HepG2 (cell line): ENCODE measurements at regions not wholly inside any gene's neighbourhood (a gene's known extent, or its start where the extent isn't known, plus 50 kb on each side); places are given as distances from the start of the nearest gene placed in this dataset.

Experiments
- ATAC-seq: fragments of 200-7000 bp; cut with Tn5 transposase; 3 replicates; pipeline ENCODE4 v1.9.1; 2020; ENCODE audit warnings: mild to moderate bottlenecking, moderate library complexity
- BruUV-seq: library from RNA; stranded (reverse); fragments of 400-500 nt; replicated peaks from 2 replicates; lab custom pipeline; 2021; lab: Mats Ljungman, UMichigan
- CTCF ChIA-PET: fragments of 300-600 bp; formaldehyde crosslinking; extraction: SDS; loops from one replicate; lab custom pipeline; 2021; ENCODE audit warnings: low total read pairs, inconsistent platforms, low intra/inter-chr PET ratio; lab: Yijun Ruan, JAX
- POLR2A ChIA-PET: fragments of 350-600 bp; sonication (Branson Sonifier 250); formaldehyde crosslinking; loops from one replicate; lab custom pipeline; 2020; ENCODE audit warnings: antibody characterized with exemption, inconsistent platforms; lab: Yijun Ruan, JAX
- DNase-seq: peaks from one replicate; pipeline ENCODE4 v3.0.0-alpha.2; 2015; ENCODE audit warnings: low spot score
- FAIRE-seq: peaks from 3 replicates; lab custom pipeline; 2011; peaks lifted over from hg19 to GRCh38; lab: Jason Lieb, UNC
- H2AFZ ChIP-seq: one replicate; pipeline ENCODE4 v1.6.1; 2011; ENCODE audit warnings: low read length, inconsistent platforms
- H3K27ac ChIP-seq: fragments of 300-600 bp; 3 replicates; pipeline ENCODE4 v1.8.0; 2011; ENCODE audit warnings: mixed run types, mild to moderate bottlenecking, mixed read lengths, low read length, inconsistent platforms; ENCODE audit not compliant: insufficient read depth; ENCODE audit errors: extremely low read length
- H3K27me3 ChIP-seq, 2 experiments: fragments of 200-600 bp in 1 of 2; 2 replicates in 1 of 2; 3 replicates in 1 of 2; pipeline versions ENCODE4 v1.6.0 to v1.8.0; 2011; ENCODE audit warnings: low read length in 2 of 2, mild to moderate bottlenecking in 2 of 2, moderate library complexity in 2 of 2, inconsistent platforms in 1 of 2; ENCODE audit not compliant: insufficient read depth in 2 of 2, control insufficient read depth in 1 of 2
- H3K36me3 ChIP-seq, 2 experiments: fragments of 200-600 bp in 1 of 2; replicated peaks in 1 of 2; 2 replicates in 1 of 2; 3 replicates in 1 of 2; pipeline versions ENCODE4 v1.5.1 to v1.8.0; 2011; ENCODE audit warnings: low read length in 2 of 2, inconsistent platforms in 1 of 2; ENCODE audit not compliant: insufficient read depth in 2 of 2, control insufficient read depth in 1 of 2
- H3K4me1 ChIP-seq: 2 replicates; pipeline ENCODE4 v1.5.1; 2012; ENCODE audit warnings: low read length, inconsistent platforms; ENCODE audit not compliant: insufficient read depth
- H3K4me2 ChIP-seq: 2 replicates; pipeline ENCODE4 v1.6.0; 2011; ENCODE audit warnings: low read depth, low read length, inconsistent platforms
- H3K4me3 ChIP-seq, 3 experiments: fragments of 200-600 bp in 1 of 3; sonication (generic), shearing (Covaris generic) in 1 of 3; replicated peaks in 1 of 3; 2 replicates each; pipeline ENCODE4 v1.5.1; 2011 to 2016; ENCODE audit warnings: low read length in 3 of 3, inconsistent platforms in 2 of 3, low read depth in 2 of 3, mild to moderate bottlenecking in 2 of 3, control low read depth in 1 of 3, mixed read lengths in 1 of 3; ENCODE audit not compliant: insufficient read depth in 1 of 3
- H3K79me2 ChIP-seq: one replicate; pipeline ENCODE4 v1.6.1; 2011; ENCODE audit warnings: low read length, inconsistent platforms; ENCODE audit not compliant: insufficient read depth
- H3K9ac ChIP-seq: 2 replicates; pipeline ENCODE4 v1.6.0; 2011; ENCODE audit warnings: mild to moderate bottlenecking, low read depth, low read length, inconsistent platforms; ENCODE audit not compliant: insufficient read depth
- H3K9me3 ChIP-seq: 2 replicates; pipeline ENCODE4 v1.5.1; 2012; ENCODE audit warnings: mild to moderate bottlenecking, low read length
- H4K20me1 ChIP-seq: 2 replicates; pipeline ENCODE4 v1.6.0; 2011; ENCODE audit warnings: inconsistent platforms, mild to moderate bottlenecking, low read length, moderate library complexity; ENCODE audit not compliant: insufficient read depth
- CHCHD3 ChIP-seq: sonication (generic); formaldehyde crosslinking; IDR thresholded peaks from 2 replicates; pipeline ENCODE4 v1.8.0; 2022; ENCODE audit warnings: mild to moderate bottlenecking, missing genetic modification reagents, moderate library complexity
- CREB3 ChIP-seq: sonication (generic); formaldehyde crosslinking; IDR thresholded peaks from 2 replicates; pipeline ENCODE4 v1.5.0; 2020; ENCODE audit warnings: missing genetic modification reagents
- ELF1 ChIP-seq: sonication (generic); formaldehyde crosslinking; IDR thresholded peaks from 2 replicates; pipeline ENCODE4 v1.4.0; 2020; ENCODE audit warnings: missing genetic modification reagents
- HBP1 ChIP-seq: IDR thresholded peaks from 2 replicates; pipeline ENCODE4 v1.6.1; 2016; ENCODE audit warnings: low read depth, control low read depth
- JUNB ChIP-seq: sonication (generic); formaldehyde crosslinking; IDR thresholded peaks from 2 replicates; pipeline ENCODE4 v1.8.0; 2022; ENCODE audit warnings: missing genetic modification reagents, mild to moderate bottlenecking, borderline replicate concordance
- KLF12 ChIP-seq: sonication (generic); formaldehyde crosslinking; IDR thresholded peaks from 2 replicates; pipeline ENCODE4 v1.4.0; 2020; ENCODE audit warnings: missing genetic modification reagents, borderline replicate concordance
- MAX ChIP-seq: IDR thresholded peaks from 2 replicates; pipeline ENCODE4 v1.6.1; 2012; ENCODE audit warnings: inconsistent platforms
- MXI1 ChIP-seq: IDR thresholded peaks from 3 replicates; pipeline ENCODE4 v1.6.1; 2012; ENCODE audit warnings: low read depth, low read length, inconsistent platforms, borderline replicate concordance
- POGZ ChIP-seq: sonication (generic); formaldehyde crosslinking; IDR thresholded peaks from 2 replicates; pipeline ENCODE4 v1.4.0; 2020; ENCODE audit warnings: mild to moderate bottlenecking, missing genetic modification reagents
- TBP ChIP-seq: sonication (generic); formaldehyde crosslinking; IDR thresholded peaks from 2 replicates; pipeline ENCODE4 v1.5.0; 2020; ENCODE audit warnings: missing genetic modification reagents
- ZNF335 ChIP-seq: sonication (generic); formaldehyde crosslinking; IDR thresholded peaks from 2 replicates; pipeline ENCODE4 v1.4.0; 2020; ENCODE audit warnings: missing genetic modification reagents
- ZNF468 ChIP-seq: sonication (generic); formaldehyde crosslinking; IDR thresholded peaks from 2 replicates; pipeline ENCODE4 v1.8.0; 2022; ENCODE audit warnings: mild to moderate bottlenecking, moderate library complexity, missing genetic modification reagents
- ZNF512 ChIP-seq: sonication (generic); formaldehyde crosslinking; IDR thresholded peaks from 2 replicates; pipeline ENCODE4 v1.4.0; 2020; ENCODE audit warnings: mild to moderate bottlenecking, missing genetic modification reagents
- ZNF878 ChIP-seq: sonication (generic); formaldehyde crosslinking; IDR thresholded peaks from 2 replicates; pipeline ENCODE4 v1.8.1; 2023; ENCODE audit warnings: mild to moderate bottlenecking, missing genetic modification reagents, moderate library complexity
- ZNF883 ChIP-seq: sonication (generic); formaldehyde crosslinking; IDR thresholded peaks from 2 replicates; pipeline ENCODE4 v1.5.1; 2020; ENCODE audit warnings: mild to moderate bottlenecking, missing genetic modification reagents; ENCODE audit errors: not compliant biosample characterization
- WGBS: methylation state at CpG from one replicate; pipeline ENCODE4 v1.1.6; 2017; ENCODE audit warnings: low lambda C conversion rate; 5-methylcytosine and 5-hydroxymethylcytosine counted together
- in situ Hi-C: cut with HindIII; loops from 2 replicates; pipeline ENCODE4 v1.10.0; 2017; ENCODE audit warnings: low pct_unique_long_range_greater_than_20kb; ENCODE audit not compliant: extremely low pct_ligation_motif_present
- intact Hi-C: fragments of 100-400 bp; cut with micrococcal nuclease; formaldehyde crosslinking; loops from one replicate; pipeline ENCODE4 v1.10.0; 2022; ENCODE audit not compliant: unreplicated experiment

GRCh38 chr4:156620786-156621185 is 350.8 kb downstream of the PDGFC start:
- Histone ChIP-seq H2AFZ (no peak overlapping the region), H3K79me2 (no peaks in the 10 kb centered on the region), H4K20me1 (no peaks in the 10 kb centered on the region), H3K4me1 (no peaks in the 10 kb centered on the region), H3K4me2 (no peak overlapping the region), H3K9me3 (no peaks in the 10 kb centered on the region), H3K4me3 (no peak overlapping the region), H3K27me3 (no peaks in the 10 kb centered on the region), H3K9ac (no peak overlapping the region), H3K36me3 (no peaks in the 10 kb centered on the region), H3K27ac (no peak overlapping the region)
- ChIA-PET POLR2A (no interaction called here), CTCF (no interaction called here)
- no peak for FAIRE-seq
- TF ChIP-seq ZNF878 (CRISPR knock-in tag) (no peak), TBP (CRISPR knock-in tag) (no peak), ZNF335 (no peak), POGZ (CRISPR knock-in tag) (no peak), ZNF512 (CRISPR knock-in tag) (no peak), MXI1 (no peak), CHCHD3 (CRISPR knock-in tag) (no peak)
- intact Hi-C loops = no loop called here
- BruUV-seq = no TSS peak
- DNase-seq = no peak
- 0% methylated on average over 1 of the region's 1 CpG for WGBS
- in situ Hi-C loops = no loop called here
- ATAC-seq = no peak

- whole genome bisulfite sequencing = 2% methylated on average over 3 of the region's 3 CpGs
- in situ Hi-C loops = no loop called here
- POLR2A ChIA-PET = no interaction called here
- no peak for TF ChIP-seq ZNF883 (CRISPR knock-in tag)
- TF ChIP-seq POGZ (CRISPR knock-in tag) = no peak
- TF ChIP-seq ZNF468 (CRISPR knock-in tag) = no peak
- no peak for TF ChIP-seq JUNB (CRISPR knock-in tag)
- no peak for TF ChIP-seq HBP1 (CRISPR knock-in tag)
- no peak for TF ChIP-seq ELF1
- TF ChIP-seq CREB3 = no peak
- TF ChIP-seq KLF12 (CRISPR knock-in tag) = no peak
- TF ChIP-seq MAX = no peak
These were observed 352.3 kb downstream of the PDGFC start for GRCh38 chr4:156619154-156619934.

More at GRCh38 chr4:156619154-156619934, 352.3 kb downstream of the PDGFC start:
- Histone ChIP-seq H3K4me2 (no peak overlapping the region), H3K27ac (no peak overlapping the region), H3K36me3 (no peaks in the 10 kb centered on the region), H4K20me1 (no peaks in the 10 kb centered on the region), H2AFZ (no peak overlapping the region), H3K4me1 (no peaks in the 10 kb centered on the region), H3K9ac (no peak overlapping the region), H3K4me3 (no peak overlapping the region), H3K27me3 (no peaks in the 10 kb centered on the region), H3K79me2 (no peaks in the 10 kb centered on the region), H3K9me3 (no peaks in the 10 kb centered on the region)
- DNase-seq = no peak
- BruUV-seq = no TSS peak
- ATAC-seq = no peak
- CTCF ChIA-PET = no interaction called here
- intact Hi-C loops = no loop called here
- FAIRE-seq = no peak
